ENCODE measurements at regions not wholly inside any gene's neighbourhood (a gene's known extent, or its start where the extent isn't known, plus 50 kb on each side); places are given as distances from the start of the nearest gene placed in this dataset.

DNA sequence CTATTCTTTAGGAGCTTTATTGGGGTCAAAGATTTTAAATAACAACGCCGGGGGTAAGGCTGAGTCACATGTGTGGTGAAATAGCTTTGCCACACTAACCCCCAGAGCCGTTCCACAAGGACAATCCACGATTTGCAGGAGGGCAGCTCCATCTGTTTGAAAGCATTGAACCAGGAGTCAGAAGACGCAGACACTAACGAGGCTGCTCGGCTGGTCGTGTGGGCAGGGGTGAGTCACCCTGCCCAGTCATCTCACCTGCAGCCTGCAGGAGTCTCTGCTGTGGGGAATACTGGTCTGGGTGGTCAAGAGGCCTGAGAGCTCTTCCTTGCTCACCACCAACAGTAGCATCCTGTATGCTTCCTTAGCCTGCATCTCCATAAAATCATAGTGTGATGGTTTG lies 149.2 kb upstream of the NCK2 start:
- no peaks in the 10 kb centered on the region for H3K79me2 ChIP-seq
- no peak overlapping the region for H3K9ac ChIP-seq
- H3K36me3 ChIP-seq (ENCODE audit: control insufficient read depth, insufficient read depth, low read length) = no peaks in the 10 kb centered on the region
- no peaks in the 10 kb centered on the region for H3K9me3 ChIP-seq (ENCODE audit: control insufficient read depth, low read length)
- no peaks in the 10 kb centered on the region for H3K27me3 ChIP-seq (ENCODE audit: control insufficient read depth, insufficient read depth, low read length)
- no peak overlapping the region for H2AFZ ChIP-seq
- no peak overlapping the region for H3K4me2 ChIP-seq (ENCODE audit: low read length)
- H3K4me1 ChIP-seq = peaks cover 32% of the 10 kb centered on the region
- H3K4me3 ChIP-seq (ENCODE audit: low read depth, low read length) = no peak overlapping the region
- TF ChIP-seq, protein P1, sequence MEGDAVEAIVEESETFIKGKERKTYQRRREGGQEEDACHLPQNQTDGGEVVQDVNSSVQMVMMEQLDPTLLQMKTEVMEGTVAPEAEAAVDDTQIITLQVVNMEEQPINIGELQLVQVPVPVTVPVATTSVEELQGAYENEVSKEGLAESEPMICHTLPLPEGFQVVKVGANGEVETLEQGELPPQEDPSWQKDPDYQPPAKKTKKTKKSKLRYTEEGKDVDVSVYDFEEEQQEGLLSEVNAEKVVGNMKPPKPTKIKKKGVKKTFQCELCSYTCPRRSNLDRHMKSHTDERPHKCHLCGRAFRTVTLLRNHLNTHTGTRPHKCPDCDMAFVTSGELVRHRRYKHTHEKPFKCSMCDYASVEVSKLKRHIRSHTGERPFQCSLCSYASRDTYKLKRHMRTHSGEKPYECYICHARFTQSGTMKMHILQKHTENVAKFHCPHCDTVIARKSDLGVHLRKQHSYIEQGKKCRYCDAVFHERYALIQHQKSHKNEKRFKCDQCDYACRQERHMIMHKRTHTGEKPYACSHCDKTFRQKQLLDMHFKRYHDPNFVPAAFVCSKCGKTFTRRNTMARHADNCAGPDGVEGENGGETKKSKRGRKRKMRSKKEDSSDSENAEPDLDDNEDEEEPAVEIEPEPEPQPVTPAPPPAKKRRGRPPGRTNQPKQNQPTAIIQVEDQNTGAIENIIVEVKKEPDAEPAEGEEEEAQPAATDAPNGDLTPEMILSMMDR (IDR thresholded peaks at IDR 0.05) = no peak
- no peak overlapping the region for H3K27ac ChIP-seq

GRCh38 chr2:105593221-105593967 lies 151.3 kb upstream of the NCK2 start:
- TF ChIP-seq, protein P1 (IDR thresholded peaks at IDR 0.05) = peak; percentile 48

DNA sequence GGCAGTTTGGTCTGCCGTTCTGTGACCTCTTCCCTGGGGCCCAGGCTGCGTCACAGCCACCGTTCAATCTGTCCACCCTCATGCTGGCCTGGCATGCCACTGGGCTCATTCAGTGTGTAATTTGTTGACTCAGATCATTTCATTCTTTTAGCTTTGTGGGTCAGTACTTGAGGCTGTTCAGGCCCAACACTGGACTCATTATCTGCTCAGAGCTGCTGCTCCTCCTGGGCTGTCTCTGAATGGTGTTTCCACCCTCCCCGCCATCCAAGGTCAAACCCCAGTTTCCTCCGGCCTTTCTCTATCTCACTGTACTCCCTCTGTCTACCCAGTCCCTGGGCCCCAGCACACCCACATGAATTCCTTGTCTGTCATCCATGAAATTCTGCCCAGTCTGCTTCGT lies 152.4 kb upstream of the NCK2 start:
- TF ChIP-seq, protein P1 (IDR thresholded peaks at IDR 0.05) = no peak
- H3K4me2 ChIP-seq (ENCODE audit: low read length) = peak overlapping the region; percentile 10
- H2AFZ ChIP-seq = peak overlapping the region; percentile 76
- no peaks in the 10 kb centered on the region for H3K9me3 ChIP-seq (ENCODE audit: control insufficient read depth, low read length)
- peak overlapping the region; percentile 87 for H3K27ac ChIP-seq
- no peak overlapping the region for H3K4me3 ChIP-seq (ENCODE audit: low read depth, low read length)
- no peaks in the 10 kb centered on the region for H3K27me3 ChIP-seq (ENCODE audit: control insufficient read depth, insufficient read depth, low read length)
- no peak overlapping the region for H3K9ac ChIP-seq
- H3K79me2 ChIP-seq = no peaks in the 10 kb centered on the region
- no peaks in the 10 kb centered on the region for H3K36me3 ChIP-seq (ENCODE audit: control insufficient read depth, insufficient read depth, low read length)
- peaks cover 22% of the 10 kb centered on the region for H3K4me1 ChIP-seq

More at GRCh38 chr2:105593221-105593967, 151.3 kb upstream of the NCK2 start:
- Histone ChIP-seq H2AFZ (peak overlapping the region; percentile 76), H3K36me3 (ENCODE audit: control insufficient read depth, insufficient read depth, low read length) (no peaks in the 10 kb centered on the region), H3K4me1 (peaks cover 31% of the 10 kb centered on the region), H3K4me2 (ENCODE audit: low read length) (no peak overlapping the region), H3K27me3 (ENCODE audit: control insufficient read depth, insufficient read depth, low read length) (no peaks in the 10 kb centered on the region), H3K27ac (peak overlapping the region; percentile 87), H3K4me3 (ENCODE audit: low read depth, low read length) (no peak overlapping the region), H3K9ac (no peak overlapping the region), H3K9me3 (ENCODE audit: control insufficient read depth, low read length) (no peaks in the 10 kb centered on the region), H3K79me2 (no peaks in the 10 kb centered on the region)

- no peaks in the 10 kb centered on the region for H3K36me3 ChIP-seq (ENCODE audit: control insufficient read depth, insufficient read depth, low read length)
- H3K4me2 ChIP-seq (ENCODE audit: low read length) = no peak overlapping the region
- no peak overlapping the region for H3K4me3 ChIP-seq (ENCODE audit: low read depth, low read length)
- peaks cover 22% of the 10 kb centered on the region for H3K4me1 ChIP-seq
- H3K27me3 ChIP-seq (ENCODE audit: control insufficient read depth, insufficient read depth, low read length) = no peaks in the 10 kb centered on the region
- H3K79me2 ChIP-seq = no peaks in the 10 kb centered on the region
- no peaks in the 10 kb centered on the region for H3K9me3 ChIP-seq (ENCODE audit: control insufficient read depth, low read length)
- peak overlapping the region; percentile 87 for H3K27ac ChIP-seq
- H2AFZ ChIP-seq = no peak overlapping the region
- TF ChIP-seq, protein P1 (IDR thresholded peaks at IDR 0.05) = no peak
- H3K9ac ChIP-seq = no peak overlapping the region
These were observed 153.7 kb upstream of the NCK2 start for GRCh38 chr2:105590780-105591660.
